ENCODE measurements at regions not wholly inside any gene's neighbourhood (a gene's known extent, or its start where the extent isn't known, plus 50 kb on each side); places are given as distances from the start of the nearest gene placed in this dataset.

DNA sequence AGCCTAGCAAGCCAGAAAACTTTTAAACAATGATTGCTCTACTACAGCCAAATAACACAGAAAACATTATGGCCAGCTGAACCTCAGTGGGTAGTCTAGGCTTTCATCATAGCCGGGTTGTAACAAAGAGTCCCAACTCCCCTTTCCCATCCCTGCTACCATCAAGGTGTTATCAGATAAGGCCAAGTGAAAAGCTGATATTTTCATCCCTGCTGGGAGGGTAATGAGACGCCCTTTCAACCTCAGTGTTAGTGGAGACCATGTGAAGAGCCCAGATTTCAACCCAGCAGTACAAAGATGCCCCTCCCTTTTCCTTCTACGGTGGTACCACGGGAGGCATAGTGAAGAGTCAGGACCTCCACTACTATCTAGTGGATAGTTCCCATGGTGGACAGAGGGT, 433.7 kb downstream of the GPM6A start:
- no peak for TF ChIP-seq ZFX (IDR thresholded peaks at IDR 0.05)
- TF ChIP-seq, protein P1, sequence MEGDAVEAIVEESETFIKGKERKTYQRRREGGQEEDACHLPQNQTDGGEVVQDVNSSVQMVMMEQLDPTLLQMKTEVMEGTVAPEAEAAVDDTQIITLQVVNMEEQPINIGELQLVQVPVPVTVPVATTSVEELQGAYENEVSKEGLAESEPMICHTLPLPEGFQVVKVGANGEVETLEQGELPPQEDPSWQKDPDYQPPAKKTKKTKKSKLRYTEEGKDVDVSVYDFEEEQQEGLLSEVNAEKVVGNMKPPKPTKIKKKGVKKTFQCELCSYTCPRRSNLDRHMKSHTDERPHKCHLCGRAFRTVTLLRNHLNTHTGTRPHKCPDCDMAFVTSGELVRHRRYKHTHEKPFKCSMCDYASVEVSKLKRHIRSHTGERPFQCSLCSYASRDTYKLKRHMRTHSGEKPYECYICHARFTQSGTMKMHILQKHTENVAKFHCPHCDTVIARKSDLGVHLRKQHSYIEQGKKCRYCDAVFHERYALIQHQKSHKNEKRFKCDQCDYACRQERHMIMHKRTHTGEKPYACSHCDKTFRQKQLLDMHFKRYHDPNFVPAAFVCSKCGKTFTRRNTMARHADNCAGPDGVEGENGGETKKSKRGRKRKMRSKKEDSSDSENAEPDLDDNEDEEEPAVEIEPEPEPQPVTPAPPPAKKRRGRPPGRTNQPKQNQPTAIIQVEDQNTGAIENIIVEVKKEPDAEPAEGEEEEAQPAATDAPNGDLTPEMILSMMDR (conservative IDR thresholded peaks at IDR 0.05) = no peak
